ENCODE measurements at regions not wholly inside any gene's neighbourhood (a gene's known extent, or its start where the extent isn't known, plus 50 kb on each side); places are given as distances from the start of the nearest gene placed in this dataset.

GRCh38 chr4:132094017-132094416 is 1055.1 kb upstream of the PCDH10 start:
- no peak for FAIRE-seq
- dilution Hi-C loops (cut with MboI; ENCODE audit: extremely low pct_ligation_motif_present, low sequenced_read_pairs), result no loop called here

GRCh38 chr4:132097041-132097440 is 1052.1 kb upstream of the PCDH10 start:
- no peaks in the 10 kb centered on the region for H3K27me3 ChIP-seq (ENCODE audit: control insufficient read depth, extremely low read depth, insufficient read depth, low read length)
- H3K4me1 ChIP-seq (ENCODE audit: control insufficient read depth, extremely low read depth, insufficient read depth, low read length), result no peaks in the 10 kb centered on the region
- H3K9me3 ChIP-seq (ENCODE audit: control insufficient read depth, low read depth, low read length), result no peaks in the 10 kb centered on the region
- H3K36me3 ChIP-seq (ENCODE audit: control insufficient read depth in 2 of 2, extremely low read depth in 1 of 2, insufficient read depth in 2 of 2, low read length in 2 of 2), result no peaks in the 10 kb centered on the region
- H4K20me1 ChIP-seq (ENCODE audit: control insufficient read depth, extremely low read depth, insufficient read depth, low read length), result no peaks in the 10 kb centered on the region
- DNase-seq (ENCODE audit: low read depth, low spot score), result no peak
- H3K9me1 ChIP-seq (ENCODE audit: control insufficient read depth, extremely low read depth, insufficient read depth, low read length), result no peaks in the 10 kb centered on the region
- no peak overlapping the region for H3K27ac ChIP-seq (ENCODE audit: control insufficient read depth, insufficient read depth, low read length)
- FAIRE-seq, result no peak
- H3K4me2 ChIP-seq (ENCODE audit: control insufficient read depth, extremely low read depth, insufficient read depth, low read depth, low read length), result no peak overlapping the region
- no peak for TF ChIP-seq CTCF (optimal IDR thresholded peaks at IDR 0.05 in 1 of 3, IDR thresholded peaks at IDR 0.05 in 1 of 3, conservative IDR thresholded peaks at IDR 0.05 in 1 of 3; ENCODE audit: extremely low read depth in 1 of 3, insufficient read depth in 2 of 3, low read length in 3 of 3)
- no peak for TF ChIP-seq EZH2 (IDR thresholded peaks at IDR 0.05; ENCODE audit: low read length)
- no peaks in the 10 kb centered on the region for H3K79me2 ChIP-seq (ENCODE audit: control insufficient read depth, insufficient read depth, low read length)
- no peak overlapping the region for H3K9ac ChIP-seq (ENCODE audit: control insufficient read depth, extremely low read depth, insufficient read depth, low read length)
- dilution Hi-C loops (cut with MboI; ENCODE audit: extremely low pct_ligation_motif_present, low sequenced_read_pairs), result no loop called here
- no peak overlapping the region for H2AFZ ChIP-seq (ENCODE audit: control insufficient read depth, low read length)
- no peak overlapping the region for H3K4me3 ChIP-seq (ENCODE audit: control insufficient read depth in 2 of 3, extremely low read depth in 1 of 3, insufficient read depth in 2 of 3, low read depth in 1 of 3, low read length in 3 of 3)

More at GRCh38 chr4:132094017-132094416, 1055.1 kb upstream of the PCDH10 start:
- no peak for DNase-seq (ENCODE audit: low read depth, low spot score)
- Histone ChIP-seq H3K4me2 (ENCODE audit: control insufficient read depth, extremely low read depth, insufficient read depth, low read depth, low read length) (no peak overlapping the region), H3K27ac (ENCODE audit: control insufficient read depth, insufficient read depth, low read length) (no peak overlapping the region), H3K9me3 (ENCODE audit: control insufficient read depth, low read depth, low read length) (no peaks in the 10 kb centered on the region), H3K27me3 (ENCODE audit: control insufficient read depth, extremely low read depth, insufficient read depth, low read length) (no peaks in the 10 kb centered on the region), H3K4me3 (ENCODE audit: control insufficient read depth in 2 of 3, extremely low read depth in 1 of 3, insufficient read depth in 2 of 3, low read depth in 1 of 3, low read length in 3 of 3) (no peak overlapping the region), H3K9me1 (ENCODE audit: control insufficient read depth, extremely low read depth, insufficient read depth, low read length) (no peaks in the 10 kb centered on the region), H3K9ac (ENCODE audit: control insufficient read depth, extremely low read depth, insufficient read depth, low read length) (no peak overlapping the region), H3K79me2 (ENCODE audit: control insufficient read depth, insufficient read depth, low read length) (no peaks in the 10 kb centered on the region), H3K36me3 (ENCODE audit: control insufficient read depth in 2 of 2, extremely low read depth in 1 of 2, insufficient read depth in 2 of 2, low read length in 2 of 2) (no peaks in the 10 kb centered on the region), H3K4me1 (ENCODE audit: control insufficient read depth, extremely low read depth, insufficient read depth, low read length) (no peaks in the 10 kb centered on the region), H4K20me1 (ENCODE audit: control insufficient read depth, extremely low read depth, insufficient read depth, low read length) (no peaks in the 10 kb centered on the region), H2AFZ (ENCODE audit: control insufficient read depth, low read length) (no peak overlapping the region)
- TF ChIP-seq CTCF (optimal IDR thresholded peaks at IDR 0.05 in 1 of 3, IDR thresholded peaks at IDR 0.05 in 1 of 3, conservative IDR thresholded peaks at IDR 0.05 in 1 of 3; ENCODE audit: extremely low read depth in 1 of 3, insufficient read depth in 2 of 3, low read length in 3 of 3) (no peak), EZH2 (IDR thresholded peaks at IDR 0.05; ENCODE audit: low read length) (no peak)
